ENCODE measurements at regions not wholly inside any gene's neighbourhood (a gene's known extent, or its start where the extent isn't known, plus 50 kb on each side); places are given as distances from the start of the nearest gene placed in this dataset.

DNA sequence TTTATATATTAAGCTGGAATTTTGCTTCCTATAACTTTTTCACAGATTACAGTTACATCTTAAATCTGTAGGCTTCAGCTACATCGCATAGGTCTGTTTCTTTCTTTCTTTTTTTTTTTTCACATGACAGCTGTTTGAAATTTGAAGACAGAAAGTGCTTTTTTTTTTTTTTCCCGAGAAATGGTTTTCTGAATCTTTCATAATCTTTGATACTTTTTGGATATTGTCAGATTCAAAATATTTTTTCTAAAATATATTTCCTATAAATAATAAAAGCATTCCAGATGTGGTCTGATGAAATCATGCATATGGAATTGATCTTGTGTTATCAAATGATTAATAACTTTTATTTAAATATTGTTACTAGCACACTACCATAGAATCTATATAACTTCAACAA, 212.2 kb downstream of the TAF11L14 start:
- Histone ChIP-seq H3K56ac (ENCODE audit: extremely low read depth, insufficient read depth, low read length) (no peak overlapping the region), H2AFZ (replicated peaks; ENCODE audit: low read length, poor library complexity) (no peak overlapping the region), H3K9me3 (ENCODE audit: control insufficient read depth, insufficient read depth, low read length) (no peaks in the 10 kb centered on the region), H3K4ac (ENCODE audit: low read depth, low read length) (no peak overlapping the region), H3K4me1 (ENCODE audit: control insufficient read depth, insufficient read depth, low read length) (no peaks in the 10 kb centered on the region), H2AK5ac (ENCODE audit: low read depth, low read length) (no peak overlapping the region), H2BK15ac (ENCODE audit: low read depth, low read length) (no peak overlapping the region), H3K4me3 (ENCODE audit: insufficient read depth, low read depth, low read length) (no peak overlapping the region), H3K9me1 (ENCODE audit: insufficient read depth, low read length) (no peaks in the 10 kb centered on the region), H4K20me1 (ENCODE audit: insufficient read depth, low read length) (no peaks in the 10 kb centered on the region), H2BK20ac (ENCODE audit: low read depth, low read length) (no peak overlapping the region), H3K14ac (replicated peaks; ENCODE audit: low read depth, low read length) (no peak overlapping the region), H3K4me2 (ENCODE audit: low read depth, low read length) (no peak overlapping the region), H3K18ac (ENCODE audit: low read depth, low read length) (no peak overlapping the region), H3K23ac (ENCODE audit: low read depth, low read length) (no peak overlapping the region), H2AK9ac (replicated peaks; ENCODE audit: low read depth, low read length, poor library complexity) (no peak overlapping the region), H4K8ac (ENCODE audit: low read depth in 2 of 2, low read length in 2 of 2) (no peak overlapping the region), H3K79me1 (ENCODE audit: low read depth in 1 of 2, low read length in 2 of 2) (no peaks in the 10 kb centered on the region), H2BK120ac (ENCODE audit: low read depth, low read length) (no peak overlapping the region), H3K27ac (ENCODE audit: insufficient read depth, low read length) (no peak overlapping the region), H4K5ac (ENCODE audit: low read depth, low read length) (no peak overlapping the region), H3K27me3 (ENCODE audit: control insufficient read depth, insufficient read depth, low read length) (no peaks in the 10 kb centered on the region), H2BK5ac (ENCODE audit: low read depth, low read length, poor library complexity, severe bottlenecking) (no peak overlapping the region), H3K36me3 (ENCODE audit: control insufficient read depth, insufficient read depth, low read length) (no peaks in the 10 kb centered on the region), H4K91ac (ENCODE audit: insufficient read depth, low read depth, low read length) (no peak overlapping the region), H3K9ac (ENCODE audit: low read depth, low read length) (no peak overlapping the region)
- dilution Hi-C loops (cut with HindIII; ENCODE audit: low sequenced_read_pairs, unreplicated experiment) (no loop called here), intact Hi-C loops (cut with micrococcal nuclease) (no loop called here), in situ Hi-C loops (cut with MboI; ENCODE audit: low sequenced_read_pairs) (no loop called here)
- DNase-seq (no peak), ATAC-seq (ENCODE audit: low read depth) (no peak)
- ChIA-PET CTCF (no interaction called here), POLR2A (ENCODE audit: unreplicated experiment) (no interaction called here)
- TF ChIP-seq USF2 (IDR thresholded peaks at IDR 0.05; ENCODE audit: low read depth, low read length) = no peak
- TF ChIP-seq RFX5 (IDR thresholded peaks at IDR 0.05; ENCODE audit: low read depth, low read length) = no peak
- TF ChIP-seq NFE2L2 (IDR thresholded peaks at IDR 0.05; ENCODE audit: low read depth, low read length) = no peak
- TF ChIP-seq POLR2A (IDR thresholded peaks at IDR 0.05; ENCODE audit: low read depth, low read length) = no peak
- TF ChIP-seq MAFK (IDR thresholded peaks at IDR 0.05; ENCODE audit: low read depth, low read length) = no peak
- no TSS peak for BruUV-seq (replicated peaks)
- no CpG with 5 or more reads among the region's 2 CpGs for WGBS, 2 experiments (ENCODE audit: extremely low coverage in 2 of 2, insufficient read length in 1 of 2)

All from IMR-90 (cell line).